ENCODE measurements at regions not wholly inside any gene's neighbourhood (a gene's known extent, or its start where the extent isn't known, plus 50 kb on each side); places are given as distances from the start of the nearest gene placed in this dataset.

GRCh38 chr15:46265664-46266347 is 631.0 kb downstream of the SQOR start:
- DNase-seq = no peak

- DNase-seq = no peak
Measured at GRCh38 chr15:46266661-46267060, 631.8 kb downstream of the SQOR start.

GRCh38 chr15:46270481-46271147 is 635.8 kb downstream of the SQOR start:
- no peak for DNase-seq

- DNase-seq = no peak
Measured at GRCh38 chr15:46275701-46276100, 640.9 kb downstream of the SQOR start.

- no peak for DNase-seq
Measured at GRCh38 chr15:46277451-46277850, 642.6 kb downstream of the SQOR start.

- DNase-seq = peak; percentile 33
Measured at GRCh38 chr15:46278062-46278461, 643.2 kb downstream of the SQOR start.

GRCh38 chr15:46278486-46279090 is 643.8 kb downstream of the SQOR start:
- DNase-seq = no peak

- no peak for DNase-seq
Measured at GRCh38 chr15:46280762-46281542, 646.1 kb downstream of the SQOR start.

- no peak for DNase-seq
Measured at GRCh38 chr15:46293550-46293949, 658.7 kb downstream of the SQOR start.

- DNase-seq = no peak
Measured at GRCh38 chr15:46296002-46296401, 661.2 kb downstream of the SQOR start.

- no peak for DNase-seq
Measured at GRCh38 chr15:46296797-46297196, 662.0 kb downstream of the SQOR start.

GRCh38 chr15:46297766-46298165 is 662.9 kb downstream of the SQOR start:
- no peak for DNase-seq

- no peak for DNase-seq
Measured at GRCh38 chr15:46300716-46301115, 665.9 kb downstream of the SQOR start.

GRCh38 chr15:46301291-46301690 is 666.5 kb downstream of the SQOR start:
- no peak for DNase-seq

- DNase-seq = no peak
Measured at GRCh38 chr15:46301826-46302225, 667.0 kb downstream of the SQOR start.

- DNase-seq = peak; percentile 23
Measured at GRCh38 chr15:46304321-46304720, 669.5 kb downstream of the SQOR start.

GRCh38 chr15:46307746-46308145 is 672.9 kb downstream of the SQOR start:
- DNase-seq = no peak

GRCh38 chr15:46309914-46310313 is 675.1 kb downstream of the SQOR start:
- no peak for DNase-seq

- peak; percentile 18 for DNase-seq
Measured at GRCh38 chr15:46312133-46312740, 677.4 kb downstream of the SQOR start.

- no peak for DNase-seq
Measured at GRCh38 chr15:46315434-46315833, 680.6 kb downstream of the SQOR start.

- DNase-seq = no peak
Measured at GRCh38 chr15:46316024-46316423, 681.2 kb downstream of the SQOR start.

GRCh38 chr15:46317029-46317428 is 682.2 kb downstream of the SQOR start:
- DNase-seq = no peak

GRCh38 chr15:46322753-46323152 is 687.9 kb downstream of the SQOR start:
- no peak for DNase-seq

Measured in SHP77 treated with DMSO at 0.1 percent for 48 hours (cell line).